Testis (tissue), 2 donors: ENCODE measurements at regions not wholly inside any gene's neighbourhood (a gene's known extent, or its start where the extent isn't known, plus 50 kb on each side); places are given as distances from the start of the nearest gene placed in this dataset.

Source experiments
- DNase-seq: peaks from one replicate; pipeline ENCODE4 v3.0.0-alpha.2; 2019
- H3K27ac ChIP-seq, 2 donors: fragments of 200-600 bp; sonication (generic); one replicate each; pipeline ENCODE4 v1.5.1; 2019
- H3K27me3 ChIP-seq: fragments of 200-600 bp; sonication (generic); one replicate; pipeline ENCODE4 v1.5.1; 2019
- H3K36me3 ChIP-seq: fragments of 200-600 bp; sonication (generic); one replicate; pipeline ENCODE4 v1.5.1; 2017; ENCODE audit warnings: low read depth; ENCODE audit errors: missing control alignments
- H3K4me1 ChIP-seq: fragments of 200-600 bp; sonication (generic); one replicate; pipeline ENCODE4 v1.5.1; 2019
- H3K4me3 ChIP-seq, 2 donors: fragments of 200-600 bp; sonication (generic); one replicate each; pipeline ENCODE4 v1.5.1; 2017 to 2019
- H3K9me3 ChIP-seq: fragments of 200-600 bp; sonication (generic); one replicate; pipeline ENCODE4 v1.5.1; 2017
- CTCF ChIP-seq, 3 experiments: fragments of 450-650 bp in 2 of 3; fragments of 200-600 bp in 1 of 3; sonication (generic) in 1 of 3; IDR thresholded peaks; one replicate each; pipeline ENCODE4 v1.5.1; 2016 to 2019; ENCODE audit warnings: antibody characterized with exemption in 3 of 3, mild to moderate bottlenecking in 2 of 3, moderate library complexity in 1 of 3
- POLR2A ChIP-seq: fragments of 450-650 bp; IDR thresholded peaks from one replicate; pipeline ENCODE4 v1.6.1; 2017; ENCODE audit warnings: antibody characterized with exemption, mild to moderate bottlenecking, moderate library complexity
- WGBS, 2 donors: methylation state at CpG; one replicate each; pipeline ENCODE4 v1.1.5; 2018; 5-methylcytosine and 5-hydroxymethylcytosine counted together
- intact Hi-C: fragments of 100-400 bp; cut with DNase I; formaldehyde crosslinking; loops from one replicate; pipeline ENCODE4 v1.15.1; 2023; ENCODE audit warnings: low total_unique reads

DNA sequence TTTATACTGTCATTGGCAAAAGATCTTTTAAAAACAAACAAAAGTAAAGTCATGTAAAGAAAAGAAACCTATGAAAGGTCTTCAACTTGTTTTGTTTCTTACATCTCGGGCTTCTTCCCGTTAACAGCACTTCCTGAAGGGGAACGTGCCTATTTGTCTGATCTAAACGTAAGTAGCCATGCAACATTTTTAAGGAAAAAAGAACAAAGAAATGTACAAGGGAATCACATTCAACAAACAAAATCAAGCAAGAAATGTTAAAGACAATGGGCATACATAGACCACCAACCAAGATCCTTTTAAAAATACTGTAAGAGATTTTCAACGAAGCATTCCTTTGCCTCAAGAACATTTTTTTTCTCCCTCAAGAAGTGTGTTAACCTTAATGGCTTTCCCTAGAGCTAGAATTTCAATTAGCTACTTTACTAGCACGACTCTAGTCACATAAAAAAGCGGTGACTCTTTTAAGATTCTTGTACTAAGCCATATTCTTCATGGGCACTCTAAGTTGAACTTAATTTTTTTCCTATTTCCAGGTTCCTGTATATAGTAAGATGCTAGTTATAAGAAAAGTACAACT lies 112.0 kb upstream of the TTC29 start:
- H3K9me3 ChIP-seq, result no peaks in the 10 kb centered on the region
- intact Hi-C loops, result no loop called here
- H3K27ac ChIP-seq, result peak overlapping the region in 1 of 2 donors; percentile 62
- H3K36me3 ChIP-seq, result no peaks in the 10 kb centered on the region
- no peaks in the 10 kb centered on the region for H3K27me3 ChIP-seq
- DNase-seq, result no peak
- TF ChIP-seq CTCF (IDR thresholded peaks at IDR 0.05), result no peak
- TF ChIP-seq POLR2A, result no peak
- H3K4me3 ChIP-seq, result peak overlapping the region in 1 of 2 donors; percentile 4
- peaks cover 5% of the 10 kb centered on the region for H3K4me1 ChIP-seq
- WGBS, 2 donors, result 46 to 49% methylated on average over 7 of the region's 7 CpGs

- H3K36me3 ChIP-seq, result no peaks in the 10 kb centered on the region
- H3K27ac ChIP-seq, result no peak overlapping the region
- H3K4me1 ChIP-seq, result peaks cover 5% of the 10 kb centered on the region
- intact Hi-C loops, result no loop called here
- 88 to 94% methylated on average over 6 of the region's 6 CpGs for WGBS, 2 donors
- no peaks in the 10 kb centered on the region for H3K27me3 ChIP-seq
- H3K9me3 ChIP-seq, result no peaks in the 10 kb centered on the region
- H3K4me3 ChIP-seq, result no peak overlapping the region
- no peak for DNase-seq
- TF ChIP-seq CTCF (IDR thresholded peaks at IDR 0.05), result no peak
Observed at GRCh38 chr4:147059064-147059731, 113.5 kb upstream of the TTC29 start.

GRCh38 chr4:147060151-147060931 lies 114.7 kb upstream of the TTC29 start:
- 41 to 45% methylated on average over 4 of the region's 4 CpGs for WGBS, 2 donors
- intact Hi-C loops, result no loop called here

GRCh38 chr4:147064856-147065255 lies 119.2 kb upstream of the TTC29 start:
- H3K4me3 ChIP-seq, result no peak overlapping the region
- 81 to 90% methylated on average over 5 of the region's 5 CpGs for WGBS, 2 donors
- H3K9me3 ChIP-seq, result no peaks in the 10 kb centered on the region
- DNase-seq, result no peak
- no peaks in the 10 kb centered on the region for H3K36me3 ChIP-seq
- no peaks in the 10 kb centered on the region for H3K4me1 ChIP-seq
- TF ChIP-seq POLR2A (no peak), CTCF (IDR thresholded peaks at IDR 0.05) (no peak)
- no peak overlapping the region for H3K27ac ChIP-seq
- no peaks in the 10 kb centered on the region for H3K27me3 ChIP-seq
- intact Hi-C loops, result no loop called here

More at GRCh38 chr4:147060151-147060931, 114.7 kb upstream of the TTC29 start:
- no peaks in the 10 kb centered on the region for H3K9me3 ChIP-seq
- H3K27ac ChIP-seq, result no peak overlapping the region
- H3K27me3 ChIP-seq, result no peaks in the 10 kb centered on the region
- H3K36me3 ChIP-seq, result no peaks in the 10 kb centered on the region
- TF ChIP-seq CTCF (IDR thresholded peaks at IDR 0.05) (no peak), POLR2A (no peak)
- DNase-seq, result peak; percentile 30
- H3K4me3 ChIP-seq, result no peak overlapping the region
- H3K4me1 ChIP-seq, result peaks cover 5% of the 10 kb centered on the region
